ENCODE measurements at regions not wholly inside any gene's neighbourhood (a gene's known extent, or its start where the extent isn't known, plus 50 kb on each side); places are given as distances from the start of the nearest gene placed in this dataset.

- no CpG with 5 or more reads among the region's 6 CpGs for WGBS (ENCODE audit: extremely low coverage, insufficient read length, low lambda C conversion rate)
- Histone ChIP-seq H3K4ac (ENCODE audit: low read depth, low read length) (no peak overlapping the region), H4K8ac (replicated peaks; ENCODE audit: insufficient read length, low read depth, low read length) (no peak overlapping the region), H3T11ph (ENCODE audit: low read length) (no peak overlapping the region), H3K4me1 (ENCODE audit: insufficient read depth, low read length) (no peaks in the 10 kb centered on the region; the same call in 1 of the 2 replicates), H2BK5ac (ENCODE audit: insufficient read length, low read length) (no peak overlapping the region), H4K91ac (ENCODE audit: insufficient read length, low read depth, low read length) (no peak overlapping the region), H3K56ac (ENCODE audit: insufficient read length, low read depth, low read length) (no peak overlapping the region), H2BK12ac (ENCODE audit: insufficient read length, low read depth, low read length) (no peak overlapping the region), H3K18ac (ENCODE audit: insufficient read length, low read depth, low read length) (no peak overlapping the region), H2BK20ac (ENCODE audit: low read depth, low read length, poor library complexity, severe bottlenecking) (no peak overlapping the region), H4K5ac (ENCODE audit: insufficient read length, low read depth, low read length) (no peak overlapping the region), H3K27me3 (ENCODE audit: insufficient read depth, low read length) (no peaks in the 10 kb centered on the region), H3K79me1 (ENCODE audit: insufficient read depth, low read depth, low read length, poor library complexity, severe bottlenecking) (no peaks in the 10 kb centered on the region), H2AFZ (ENCODE audit: low read length) (no peak overlapping the region), H3K27ac (ENCODE audit: insufficient read length, low read depth, low read length) (no peak overlapping the region), H2AK5ac (ENCODE audit: insufficient read length, low read length) (no peak overlapping the region), H3K23ac (ENCODE audit: insufficient read length, low read depth, low read length) (no peak overlapping the region), H3K9me3 (ENCODE audit: control insufficient read depth, low read depth, low read length) (no peaks in the 10 kb centered on the region), H2BK120ac (ENCODE audit: low read depth, low read length, poor library complexity, severe bottlenecking) (no peak overlapping the region), H3K79me2 (ENCODE audit: insufficient read depth, low read length) (no peaks in the 10 kb centered on the region), H4K20me1 (ENCODE audit: control insufficient read depth, insufficient read depth, insufficient read length) (no peaks in the 10 kb centered on the region), H3K9ac (ENCODE audit: extremely low read depth, insufficient read length, low read length) (no peak overlapping the region), H3K14ac (ENCODE audit: insufficient read depth, low read length) (no peak overlapping the region), H3K23me2 (ENCODE audit: insufficient read length, low read depth, low read length, poor library complexity, severe bottlenecking) (no peaks in the 10 kb centered on the region), H3K4me2 (ENCODE audit: insufficient read depth, insufficient read length, low read length) (no peak overlapping the region), H2BK15ac (ENCODE audit: low read depth, low read length) (no peak overlapping the region)
- Mint-ChIP-seq H3K4me3 (no peak overlapping the region), H3K27me3 (ENCODE audit: low read depth) (peaks cover 4% of the 10 kb centered on the region; the same call in 1 of the 2 replicates), H3K9me3 (peaks cover 0 to 3% of the 10 kb centered on the region in 2 experiments; a peak in 3 of 5 replicates), H3K36me3 (ENCODE audit: insufficient read depth in 1 of 3, low read depth in 3 of 3) (peaks cover 0 to under 1% (median under 1%) of the 10 kb centered on the region in 3 experiments; a peak in 3 of 7 replicates), H3K27ac (no peak overlapping the region), H3K4me1 (peaks cover 8 to 12% of the 10 kb centered on the region in 2 experiments)
- TF ChIP-seq, protein P1, sequence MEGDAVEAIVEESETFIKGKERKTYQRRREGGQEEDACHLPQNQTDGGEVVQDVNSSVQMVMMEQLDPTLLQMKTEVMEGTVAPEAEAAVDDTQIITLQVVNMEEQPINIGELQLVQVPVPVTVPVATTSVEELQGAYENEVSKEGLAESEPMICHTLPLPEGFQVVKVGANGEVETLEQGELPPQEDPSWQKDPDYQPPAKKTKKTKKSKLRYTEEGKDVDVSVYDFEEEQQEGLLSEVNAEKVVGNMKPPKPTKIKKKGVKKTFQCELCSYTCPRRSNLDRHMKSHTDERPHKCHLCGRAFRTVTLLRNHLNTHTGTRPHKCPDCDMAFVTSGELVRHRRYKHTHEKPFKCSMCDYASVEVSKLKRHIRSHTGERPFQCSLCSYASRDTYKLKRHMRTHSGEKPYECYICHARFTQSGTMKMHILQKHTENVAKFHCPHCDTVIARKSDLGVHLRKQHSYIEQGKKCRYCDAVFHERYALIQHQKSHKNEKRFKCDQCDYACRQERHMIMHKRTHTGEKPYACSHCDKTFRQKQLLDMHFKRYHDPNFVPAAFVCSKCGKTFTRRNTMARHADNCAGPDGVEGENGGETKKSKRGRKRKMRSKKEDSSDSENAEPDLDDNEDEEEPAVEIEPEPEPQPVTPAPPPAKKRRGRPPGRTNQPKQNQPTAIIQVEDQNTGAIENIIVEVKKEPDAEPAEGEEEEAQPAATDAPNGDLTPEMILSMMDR (conservative IDR thresholded peaks at IDR 0.05) = no peak
- no peak for DNase-seq
These were observed 73.6 kb upstream of the ADAMTS16 start for GRCh38 chr5:5066276-5067186.

Measured in H9 (cell line).